Peyer's patch (tissue), 4 donors: ENCODE measurements at regions not wholly inside any gene's neighbourhood (a gene's known extent, or its start where the extent isn't known, plus 50 kb on each side); places are given as distances from the start of the nearest gene placed in this dataset.

Experiments used
- POLR2A ChIP-seq, 2 donors: fragments of 450-650 bp; IDR thresholded peaks; one replicate each; pipeline ENCODE4 v1.5.1; 2017; ENCODE audit warnings: antibody characterized with exemption in 2 of 2, mild to moderate bottlenecking in 2 of 2, moderate library complexity in 2 of 2
- TF ChIP-seq, protein P1 (sequence below), 6 experiments: fragments of 450-650 bp in 4 of 6; fragments of 200-600 bp in 2 of 6; sonication (generic) in 1 of 6; IDR thresholded peaks; one replicate each; pipeline ENCODE4 v1.5.1; 2017 to 2019; ENCODE audit warnings: antibody characterized with exemption in 6 of 6, mild to moderate bottlenecking in 3 of 6, moderate library complexity in 1 of 6

DNA sequence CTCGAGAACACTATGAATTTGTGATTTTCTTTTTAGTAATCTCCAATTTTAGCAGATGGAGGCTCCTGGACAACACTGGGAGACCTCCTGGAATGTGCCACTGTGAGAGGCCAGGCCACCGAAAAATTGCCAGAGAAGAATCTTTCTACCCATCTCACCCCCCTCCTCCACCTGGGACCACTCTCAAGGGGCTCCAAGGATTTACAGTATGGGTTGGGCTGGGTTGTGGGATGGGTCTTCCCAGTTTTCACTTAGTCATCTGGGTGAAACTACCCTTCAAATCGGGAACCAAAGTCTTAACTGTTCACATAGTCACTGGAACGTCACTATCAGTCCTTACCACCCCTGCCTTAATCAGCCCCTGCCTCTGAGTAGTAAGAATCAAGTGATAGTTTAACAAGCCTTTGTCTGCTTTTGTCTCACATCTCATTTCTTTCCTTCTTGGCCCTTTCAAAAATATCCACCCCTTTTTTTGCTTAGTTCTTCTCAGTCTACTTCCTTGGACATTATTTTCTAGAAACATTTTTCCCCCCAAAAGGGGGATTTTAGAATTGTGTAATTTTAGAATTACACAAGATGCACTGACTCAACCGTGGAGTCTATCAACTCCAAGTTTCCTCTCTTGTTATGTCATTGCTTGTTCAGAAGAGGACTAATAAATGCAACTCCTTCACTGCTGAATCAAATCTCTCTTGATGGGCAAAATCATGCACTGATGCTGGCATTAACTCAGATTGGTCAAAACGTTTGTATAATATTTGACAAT is 148.2 kb upstream of the MOCS1 start:
- TF ChIP-seq, protein P1, sequence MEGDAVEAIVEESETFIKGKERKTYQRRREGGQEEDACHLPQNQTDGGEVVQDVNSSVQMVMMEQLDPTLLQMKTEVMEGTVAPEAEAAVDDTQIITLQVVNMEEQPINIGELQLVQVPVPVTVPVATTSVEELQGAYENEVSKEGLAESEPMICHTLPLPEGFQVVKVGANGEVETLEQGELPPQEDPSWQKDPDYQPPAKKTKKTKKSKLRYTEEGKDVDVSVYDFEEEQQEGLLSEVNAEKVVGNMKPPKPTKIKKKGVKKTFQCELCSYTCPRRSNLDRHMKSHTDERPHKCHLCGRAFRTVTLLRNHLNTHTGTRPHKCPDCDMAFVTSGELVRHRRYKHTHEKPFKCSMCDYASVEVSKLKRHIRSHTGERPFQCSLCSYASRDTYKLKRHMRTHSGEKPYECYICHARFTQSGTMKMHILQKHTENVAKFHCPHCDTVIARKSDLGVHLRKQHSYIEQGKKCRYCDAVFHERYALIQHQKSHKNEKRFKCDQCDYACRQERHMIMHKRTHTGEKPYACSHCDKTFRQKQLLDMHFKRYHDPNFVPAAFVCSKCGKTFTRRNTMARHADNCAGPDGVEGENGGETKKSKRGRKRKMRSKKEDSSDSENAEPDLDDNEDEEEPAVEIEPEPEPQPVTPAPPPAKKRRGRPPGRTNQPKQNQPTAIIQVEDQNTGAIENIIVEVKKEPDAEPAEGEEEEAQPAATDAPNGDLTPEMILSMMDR (IDR thresholded peaks at IDR 0.05), result no peak
- TF ChIP-seq POLR2A (IDR thresholded peaks at IDR 0.05), result no peak
